ENCODE measurements at regions not wholly inside any gene's neighbourhood (a gene's known extent, or its start where the extent isn't known, plus 50 kb on each side); places are given as distances from the start of the nearest gene placed in this dataset.
"Not testable (repeated sequence)": the region's sequence is repeated elsewhere in the genome, so short reads cannot be mapped to it uniquely, and the experiment has no call there.

- not testable (repeated sequence) for H3K4me3 ChIP-seq (ENCODE audit: low read length in 3 of 3); H3K9ac ChIP-seq (ENCODE audit: low read depth in 1 of 3, low read length in 3 of 3); H3K27me3 ChIP-seq (ENCODE audit: control insufficient read depth in 3 of 3, insufficient read depth in 3 of 3, low read length in 3 of 3); H3K4me1 ChIP-seq (ENCODE audit: control insufficient read depth in 3 of 3, insufficient read depth in 3 of 3, low read length in 3 of 3); H3K9me3 ChIP-seq (ENCODE audit: control insufficient read depth in 3 of 3, low read length in 3 of 3); H3K36me3 ChIP-seq (ENCODE audit: control insufficient read depth in 3 of 3, insufficient read depth in 3 of 3, low read length in 3 of 3); H3K27ac ChIP-seq (ENCODE audit: low read depth, low read length)
These were observed 401.0 kb upstream of the CDH9 start for GRCh38 chr5:27439383-27439782.

DNA sequence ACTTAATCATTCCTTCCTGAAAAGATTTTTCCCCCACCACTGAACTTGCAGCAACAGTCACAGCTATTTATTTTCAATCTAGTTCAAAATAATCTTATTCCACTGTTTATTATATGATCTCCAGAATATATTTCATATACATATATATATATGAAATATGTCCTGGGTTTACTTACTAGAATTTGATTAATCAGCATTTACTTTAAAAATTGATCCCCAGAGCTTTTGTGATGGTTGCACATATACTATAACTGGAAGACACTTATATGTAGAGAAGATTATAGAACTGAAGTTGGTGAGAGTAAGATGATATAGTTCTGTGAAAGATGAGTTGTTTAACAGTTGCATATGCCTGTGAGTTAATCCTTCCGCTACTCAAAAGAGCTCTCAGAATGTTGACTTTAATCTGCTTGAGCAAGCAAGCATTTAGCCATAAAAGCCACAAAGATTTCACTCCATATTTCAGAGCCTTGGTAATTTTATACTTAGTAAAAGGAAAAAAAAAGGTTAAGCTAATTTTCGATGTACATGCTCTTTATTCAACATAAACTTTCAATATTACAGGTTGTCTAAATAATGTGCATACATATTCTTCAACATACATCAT is 399.3 kb upstream of the CDH9 start:
- Histone ChIP-seq H3K4me1 (ENCODE audit: control insufficient read depth in 3 of 3, insufficient read depth in 3 of 3, low read length in 3 of 3) (no peaks in the 10 kb centered on the region), H3K36me3 (ENCODE audit: control insufficient read depth in 3 of 3, insufficient read depth in 3 of 3, low read length in 3 of 3) (no peaks in the 10 kb centered on the region), H3K27ac (ENCODE audit: low read depth, low read length) (no peak overlapping the region), H3K4me3 (ENCODE audit: low read length in 3 of 3) (no peak overlapping the region), H3K9ac (ENCODE audit: low read depth in 1 of 3, low read length in 3 of 3) (no peak overlapping the region), H3K9me3 (ENCODE audit: control insufficient read depth in 3 of 3, low read length in 3 of 3) (no peaks in the 10 kb centered on the region), H3K27me3 (ENCODE audit: control insufficient read depth in 3 of 3, insufficient read depth in 3 of 3, low read length in 3 of 3) (no peaks in the 10 kb centered on the region)

GRCh38 chr5:27434335-27434734 is 395.9 kb upstream of the CDH9 start:
- H3K9me3 ChIP-seq (ENCODE audit: control insufficient read depth in 3 of 3, low read length in 3 of 3): no peaks in the 10 kb centered on the region
- H3K36me3 ChIP-seq (ENCODE audit: control insufficient read depth in 3 of 3, insufficient read depth in 3 of 3, low read length in 3 of 3): no peaks in the 10 kb centered on the region
- no peaks in the 10 kb centered on the region for H3K4me1 ChIP-seq (ENCODE audit: control insufficient read depth in 3 of 3, insufficient read depth in 3 of 3, low read length in 3 of 3)

DNA sequence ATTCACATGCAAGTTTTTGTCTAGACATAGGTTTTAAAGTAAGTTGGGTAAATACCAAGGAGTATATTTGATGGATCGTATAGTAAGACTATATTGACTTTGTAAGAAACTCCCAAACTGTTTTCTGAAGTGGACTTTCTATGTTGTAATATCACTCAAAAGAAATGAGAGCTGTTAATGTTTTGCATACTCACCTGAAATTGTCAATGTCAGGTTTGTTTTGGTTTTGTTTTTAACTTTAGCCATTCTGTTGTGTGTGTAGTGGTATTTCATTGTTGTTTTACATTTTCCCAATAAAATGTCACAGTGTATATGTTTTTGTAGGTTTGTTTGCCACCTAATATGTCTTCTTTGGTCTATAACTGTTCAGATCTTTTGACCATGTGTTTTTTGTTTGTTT is 375.7 kb upstream of the CDH9 start:
- no peak overlapping the region for H3K27ac ChIP-seq (ENCODE audit: low read depth, low read length)
- no peaks in the 10 kb centered on the region for H3K4me1 ChIP-seq (ENCODE audit: control insufficient read depth in 3 of 3, insufficient read depth in 3 of 3, low read length in 3 of 3)
- H3K9ac ChIP-seq (ENCODE audit: low read depth in 1 of 3, low read length in 3 of 3): no peak overlapping the region
- H3K4me3 ChIP-seq (ENCODE audit: low read length in 3 of 3): no peak overlapping the region
- H3K9me3 ChIP-seq (ENCODE audit: control insufficient read depth in 3 of 3, low read length in 3 of 3): no peaks in the 10 kb centered on the region
- H3K27me3 ChIP-seq (ENCODE audit: control insufficient read depth in 3 of 3, insufficient read depth in 3 of 3, low read length in 3 of 3): no peaks in the 10 kb centered on the region
- no peaks in the 10 kb centered on the region for H3K36me3 ChIP-seq (ENCODE audit: control insufficient read depth in 3 of 3, insufficient read depth in 3 of 3, low read length in 3 of 3)

More at GRCh38 chr5:27434335-27434734, 395.9 kb upstream of the CDH9 start:
- Histone ChIP-seq H3K27me3 (ENCODE audit: control insufficient read depth in 3 of 3, insufficient read depth in 3 of 3, low read length in 3 of 3) (no peaks in the 10 kb centered on the region), H3K27ac (ENCODE audit: low read depth, low read length) (no peak overlapping the region), H3K9ac (ENCODE audit: low read depth in 1 of 3, low read length in 3 of 3) (no peak overlapping the region), H3K4me3 (ENCODE audit: low read length in 3 of 3) (no peak overlapping the region)

DNA sequence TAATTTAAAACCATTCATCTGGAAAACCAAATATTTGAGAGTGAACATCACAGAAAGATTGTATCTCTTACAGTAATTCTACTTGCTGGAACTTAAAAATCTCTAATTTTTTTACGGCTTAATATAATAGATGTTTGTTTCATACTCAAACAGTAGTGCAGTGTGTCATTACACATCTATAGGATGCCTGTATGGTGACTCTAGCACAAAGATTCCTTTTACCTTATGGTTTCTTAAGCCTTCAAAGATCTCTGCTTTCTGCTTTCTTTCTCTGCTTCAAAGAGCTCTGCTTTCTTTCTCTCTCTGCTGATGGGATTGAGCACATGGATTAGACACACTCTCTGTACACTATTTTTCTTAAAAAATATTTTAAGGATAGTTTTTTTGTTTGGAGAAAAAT is 374.0 kb upstream of the CDH9 start:
- no peaks in the 10 kb centered on the region for H3K27me3 ChIP-seq (ENCODE audit: control insufficient read depth in 3 of 3, insufficient read depth in 3 of 3, low read length in 3 of 3)
- no peaks in the 10 kb centered on the region for H3K9me3 ChIP-seq (ENCODE audit: control insufficient read depth in 3 of 3, low read length in 3 of 3)
- H3K9ac ChIP-seq (ENCODE audit: low read depth in 1 of 3, low read length in 3 of 3): no peak overlapping the region
- H3K4me3 ChIP-seq (ENCODE audit: low read length in 3 of 3): no peak overlapping the region
- no peaks in the 10 kb centered on the region for H3K36me3 ChIP-seq (ENCODE audit: control insufficient read depth in 3 of 3, insufficient read depth in 3 of 3, low read length in 3 of 3)
- no peaks in the 10 kb centered on the region for H3K4me1 ChIP-seq (ENCODE audit: control insufficient read depth in 3 of 3, insufficient read depth in 3 of 3, low read length in 3 of 3)
- H3K27ac ChIP-seq (ENCODE audit: low read depth, low read length): no peak overlapping the region

DNA sequence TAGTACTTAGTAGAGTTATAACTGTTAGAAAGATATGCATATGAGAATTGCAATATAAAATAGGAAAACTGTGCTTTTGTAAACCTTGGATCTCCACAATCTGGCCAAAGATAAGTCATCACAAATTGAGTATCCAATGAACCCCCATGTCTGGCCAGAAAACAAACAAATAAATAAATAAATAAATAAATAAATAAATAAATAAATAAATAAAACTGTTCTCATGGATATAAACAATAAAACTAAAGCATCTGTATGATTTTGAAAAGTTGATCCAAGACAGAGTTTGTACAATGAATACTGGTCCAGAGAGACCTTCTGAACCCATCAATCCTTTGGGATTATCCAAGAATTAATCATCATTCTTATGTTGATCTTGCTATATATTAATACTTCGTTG is 367.6 kb upstream of the CDH9 start:
- Histone ChIP-seq H3K27ac (ENCODE audit: low read depth, low read length) (no peak overlapping the region), H3K9me3 (ENCODE audit: control insufficient read depth in 3 of 3, low read length in 3 of 3) (no peaks in the 10 kb centered on the region), H3K36me3 (ENCODE audit: control insufficient read depth in 3 of 3, insufficient read depth in 3 of 3, low read length in 3 of 3) (no peaks in the 10 kb centered on the region)

GRCh38 chr5:27403243-27403882 is 365.0 kb upstream of the CDH9 start:
- Histone ChIP-seq H3K27me3 (ENCODE audit: control insufficient read depth in 3 of 3, insufficient read depth in 3 of 3, low read length in 3 of 3) (no peaks in the 10 kb centered on the region), H3K9me3 (ENCODE audit: control insufficient read depth in 3 of 3, low read length in 3 of 3) (no peaks in the 10 kb centered on the region), H3K4me1 (ENCODE audit: control insufficient read depth in 3 of 3, insufficient read depth in 3 of 3, low read length in 3 of 3) (no peaks in the 10 kb centered on the region), H3K36me3 (ENCODE audit: control insufficient read depth in 3 of 3, insufficient read depth in 3 of 3, low read length in 3 of 3) (no peaks in the 10 kb centered on the region), H3K4me3 (ENCODE audit: low read length in 3 of 3) (no peak overlapping the region), H3K27ac (ENCODE audit: low read depth, low read length) (no peak overlapping the region), H3K9ac (ENCODE audit: low read depth in 1 of 3, low read length in 3 of 3) (no peak overlapping the region)

More for the DNA sequence above, 367.6 kb upstream of the CDH9 start:
- Histone ChIP-seq H3K27me3 (ENCODE audit: control insufficient read depth in 3 of 3, insufficient read depth in 3 of 3, low read length in 3 of 3) (no peaks in the 10 kb centered on the region), H3K4me3 (ENCODE audit: low read length in 3 of 3) (no peak overlapping the region), H3K9ac (ENCODE audit: low read depth in 1 of 3, low read length in 3 of 3) (no peak overlapping the region), H3K4me1 (ENCODE audit: control insufficient read depth in 3 of 3, insufficient read depth in 3 of 3, low read length in 3 of 3) (no peaks in the 10 kb centered on the region)

DNA sequence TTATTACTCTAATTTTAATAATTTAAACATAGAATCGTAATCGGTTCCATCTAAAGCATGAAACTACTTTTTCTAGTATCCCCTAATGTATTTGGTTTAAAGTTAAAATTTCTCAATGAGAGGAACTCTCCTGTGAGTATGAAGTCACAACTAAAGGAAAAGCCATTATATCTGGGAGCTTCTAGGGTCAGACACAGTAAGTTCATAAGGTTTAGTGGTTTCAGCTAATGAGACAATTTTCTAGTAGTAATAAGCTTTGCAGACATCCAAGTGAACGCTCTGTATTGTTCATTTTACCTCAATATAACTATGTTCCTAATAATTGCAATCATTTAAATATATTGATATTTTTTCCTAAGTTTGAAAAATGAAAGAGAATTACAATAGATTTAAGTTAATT is 364.4 kb upstream of the CDH9 start:
- H3K27ac ChIP-seq (ENCODE audit: low read depth, low read length): no peak overlapping the region
- no peak overlapping the region for H3K9ac ChIP-seq (ENCODE audit: low read depth in 1 of 3, low read length in 3 of 3)
- no peaks in the 10 kb centered on the region for H3K9me3 ChIP-seq (ENCODE audit: control insufficient read depth in 3 of 3, low read length in 3 of 3)
- no peaks in the 10 kb centered on the region for H3K27me3 ChIP-seq (ENCODE audit: control insufficient read depth in 3 of 3, insufficient read depth in 3 of 3, low read length in 3 of 3)
- no peaks in the 10 kb centered on the region for H3K36me3 ChIP-seq (ENCODE audit: control insufficient read depth in 3 of 3, insufficient read depth in 3 of 3, low read length in 3 of 3)
- no peaks in the 10 kb centered on the region for H3K4me1 ChIP-seq (ENCODE audit: control insufficient read depth in 3 of 3, insufficient read depth in 3 of 3, low read length in 3 of 3)
- no peak overlapping the region for H3K4me3 ChIP-seq (ENCODE audit: low read length in 3 of 3)

- no peaks in the 10 kb centered on the region for H3K4me1 ChIP-seq (ENCODE audit: control insufficient read depth in 3 of 3, insufficient read depth in 3 of 3, low read length in 3 of 3)
- no peak overlapping the region for H3K4me3 ChIP-seq (ENCODE audit: low read length in 3 of 3)
- H3K9ac ChIP-seq (ENCODE audit: low read depth in 1 of 3, low read length in 3 of 3): no peak overlapping the region
- no peaks in the 10 kb centered on the region for H3K9me3 ChIP-seq (ENCODE audit: control insufficient read depth in 3 of 3, low read length in 3 of 3)
- no peaks in the 10 kb centered on the region for H3K27me3 ChIP-seq (ENCODE audit: control insufficient read depth in 3 of 3, insufficient read depth in 3 of 3, low read length in 3 of 3)
- H3K27ac ChIP-seq (ENCODE audit: low read depth, low read length): no peak overlapping the region
- H3K36me3 ChIP-seq (ENCODE audit: control insufficient read depth in 3 of 3, insufficient read depth in 3 of 3, low read length in 3 of 3): no peaks in the 10 kb centered on the region
These were observed 358.6 kb upstream of the CDH9 start for GRCh38 chr5:27396998-27397397.

- Histone ChIP-seq H3K27me3 (ENCODE audit: control insufficient read depth in 3 of 3, insufficient read depth in 3 of 3, low read length in 3 of 3) (no peaks in the 10 kb centered on the region), H3K9me3 (ENCODE audit: control insufficient read depth in 3 of 3, low read length in 3 of 3) (no peaks in the 10 kb centered on the region), H3K4me1 (ENCODE audit: control insufficient read depth in 3 of 3, insufficient read depth in 3 of 3, low read length in 3 of 3) (no peaks in the 10 kb centered on the region), H3K9ac (ENCODE audit: low read depth in 1 of 3, low read length in 3 of 3) (no peak overlapping the region), H3K36me3 (ENCODE audit: control insufficient read depth in 3 of 3, insufficient read depth in 3 of 3, low read length in 3 of 3) (no peaks in the 10 kb centered on the region), H3K27ac (ENCODE audit: low read depth, low read length) (no peak overlapping the region), H3K4me3 (ENCODE audit: low read length in 3 of 3) (no peak overlapping the region)
These were observed 354.3 kb upstream of the CDH9 start for GRCh38 chr5:27392716-27393115.

Measured in skeletal muscle tissue (tissue), 3 donors.